ENCODE measurements at regions not wholly inside any gene's neighbourhood (a gene's known extent, or its start where the extent isn't known, plus 50 kb on each side); places are given as distances from the start of the nearest gene placed in this dataset.

- DNase-seq (ENCODE audit: low read depth): no peak
Measured at GRCh38 chr6:104614394-104614793, 245.3 kb downstream of the HACE1 start.

DNA sequence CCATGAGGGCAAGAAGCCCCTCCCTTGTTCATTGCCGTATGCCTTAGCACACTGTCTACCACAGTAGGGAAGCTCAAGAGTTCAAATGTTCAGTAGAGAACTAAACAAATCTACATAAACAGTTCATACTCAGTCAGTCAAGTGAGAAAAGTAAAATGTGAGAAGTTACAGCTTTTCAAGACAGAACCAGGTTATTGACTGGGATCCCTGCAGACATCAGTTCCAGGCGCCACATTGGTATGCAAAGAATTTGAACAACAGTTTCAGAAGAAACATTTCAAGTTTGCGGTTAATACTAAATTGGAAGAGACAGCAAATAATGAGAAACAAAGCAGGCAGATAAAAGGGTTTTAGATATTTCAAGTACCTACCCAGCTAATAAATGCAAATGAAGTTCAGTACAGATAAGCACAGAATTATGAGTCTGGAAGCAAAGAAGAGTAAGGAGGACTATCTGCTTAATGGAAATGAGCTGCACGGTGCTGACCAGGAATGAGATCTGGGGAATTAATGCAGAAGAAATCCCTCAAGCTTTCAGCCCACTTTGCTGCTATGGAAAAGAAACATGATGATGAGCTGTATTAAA, 246.2 kb downstream of the HACE1 start:
- no peak for DNase-seq (ENCODE audit: low read depth)

- no peak for DNase-seq (ENCODE audit: low read depth)
Measured at GRCh38 chr6:104612541-104612940, 247.2 kb downstream of the HACE1 start.

- no peak for DNase-seq (ENCODE audit: low read depth)
Measured at GRCh38 chr6:104608101-104608500, 251.6 kb downstream of the HACE1 start.

GRCh38 chr6:104607501-104607900, 252.2 kb downstream of the HACE1 start:
- no peak for DNase-seq (ENCODE audit: low read depth)

GRCh38 chr6:104606361-104606760, 253.4 kb downstream of the HACE1 start:
- no peak for DNase-seq (ENCODE audit: low read depth)

DNA sequence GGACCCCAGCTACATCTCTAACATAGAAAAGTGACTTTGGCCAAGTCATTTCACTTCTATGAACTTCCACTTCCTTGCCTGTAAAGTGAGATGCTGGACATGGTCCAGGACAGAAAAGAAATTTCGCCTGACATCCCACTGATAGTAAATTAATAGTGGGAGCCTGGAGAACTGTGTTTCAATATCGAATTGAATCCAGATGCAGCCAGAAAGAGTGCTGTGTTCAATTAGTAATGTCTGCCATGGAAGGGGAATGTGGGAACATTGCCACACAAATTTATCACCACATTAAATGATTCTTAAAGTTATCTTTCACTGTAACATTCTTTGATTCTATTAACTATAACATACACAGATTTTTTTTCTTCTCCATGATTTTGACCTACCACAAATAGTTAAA, 255.0 kb downstream of the HACE1 start:
- DNase-seq (ENCODE audit: low read depth): no peak

DNA sequence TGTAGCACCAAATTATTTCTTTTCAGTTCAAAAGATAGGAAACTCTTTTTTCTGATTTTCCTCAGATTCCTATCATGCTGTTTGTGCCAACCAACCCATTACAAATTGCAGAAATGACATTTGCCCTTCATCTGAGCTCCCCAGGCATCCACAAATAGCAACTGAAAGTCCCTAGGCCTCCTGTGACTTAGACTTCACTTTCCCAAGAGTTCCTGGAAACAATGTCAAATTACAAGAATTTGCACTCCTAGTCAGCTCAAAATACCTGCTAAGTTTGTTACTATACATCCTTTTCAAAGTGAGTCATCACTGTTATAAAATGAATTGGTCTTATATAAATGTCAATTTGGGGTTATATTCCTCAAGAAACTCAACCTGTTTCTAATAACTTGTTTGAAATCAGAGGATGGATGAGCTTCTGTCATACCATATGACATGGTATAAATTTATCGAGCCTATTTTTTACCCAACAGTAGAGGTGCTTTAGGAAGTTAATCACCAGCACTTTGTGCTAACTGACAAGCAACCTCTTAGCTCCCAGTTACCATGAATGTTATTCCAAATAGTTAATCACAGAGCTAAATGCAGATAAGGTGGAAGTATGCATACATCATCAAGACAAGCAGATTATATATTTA, 256.5 kb downstream of the HACE1 start:
- DNase-seq (ENCODE audit: low read depth): no peak

GRCh38 chr6:104601721-104602120, 258.0 kb downstream of the HACE1 start:
- no peak for DNase-seq (ENCODE audit: low read depth)

DNA sequence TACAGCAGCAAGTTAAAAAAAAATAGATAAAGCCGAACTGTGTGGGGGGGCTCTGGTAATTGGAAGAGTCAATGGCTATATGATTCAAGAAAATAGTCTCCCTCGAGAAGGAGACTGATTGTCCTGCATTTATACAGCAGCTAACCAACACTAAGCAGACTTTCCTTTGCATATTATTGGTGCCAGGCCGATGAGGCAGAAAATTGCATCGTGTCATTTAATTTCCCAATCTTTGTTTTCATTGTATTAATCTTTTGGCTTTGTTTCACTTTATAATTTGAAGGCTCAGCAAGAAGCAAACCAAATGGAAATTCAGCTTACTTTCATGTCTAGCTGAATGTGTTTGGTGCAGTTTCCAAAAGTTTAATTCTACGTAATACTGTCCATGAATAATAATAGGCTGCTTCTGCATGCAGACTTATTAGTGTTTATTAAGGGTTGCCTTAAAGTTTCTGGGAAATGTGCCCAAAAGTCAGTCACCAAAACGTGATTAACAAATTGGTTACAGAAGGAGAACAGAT, 258.5 kb downstream of the HACE1 start:
- no peak for DNase-seq (ENCODE audit: low read depth)

- no peak for DNase-seq (ENCODE audit: low read depth)
Measured at GRCh38 chr6:104600639-104600931, 259.1 kb downstream of the HACE1 start.

DNA sequence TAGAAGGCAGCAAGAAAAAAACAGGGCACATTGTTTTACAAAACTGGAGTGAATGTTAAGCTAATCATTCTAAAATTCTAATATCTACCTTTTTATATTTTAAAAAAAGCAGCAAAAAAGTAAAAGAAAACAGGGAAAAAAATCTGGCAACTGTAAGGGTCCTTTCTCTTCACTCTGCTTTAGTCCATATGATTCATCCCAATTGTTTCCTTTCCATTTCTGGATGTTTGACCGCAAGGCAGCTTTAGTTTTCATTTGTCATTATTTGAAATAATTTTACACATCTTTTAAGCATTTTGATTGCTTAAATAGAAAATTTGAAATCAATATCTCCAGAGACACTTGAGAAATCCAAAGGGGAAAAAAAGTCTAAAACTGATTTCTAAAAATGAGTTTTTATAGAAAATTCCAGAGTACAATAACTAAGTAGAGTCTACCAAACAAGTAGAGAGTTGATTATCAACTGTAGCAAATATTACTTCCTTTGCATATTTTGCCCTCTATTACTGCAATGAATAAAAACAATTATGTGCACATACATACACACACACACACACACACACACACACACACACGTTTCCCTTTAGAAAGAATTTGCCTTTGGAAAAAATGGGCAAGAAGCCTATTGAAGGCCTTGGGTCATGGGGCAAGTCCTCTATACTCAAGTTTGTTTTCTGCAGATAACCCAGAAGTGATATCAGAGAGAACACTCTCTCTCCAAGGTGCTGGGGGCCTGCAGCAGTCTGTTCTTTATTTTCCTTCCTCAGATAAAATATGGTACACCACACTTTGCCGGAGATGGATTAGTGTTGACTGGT, 259.7 kb downstream of the HACE1 start:
- DNase-seq (ENCODE audit: low read depth): no peak

GRCh38 chr6:104597541-104598050, 262.1 kb downstream of the HACE1 start:
- no peak for DNase-seq (ENCODE audit: low read depth)

GRCh38 chr6:104596091-104596490, 263.6 kb downstream of the HACE1 start:
- DNase-seq (ENCODE audit: low read depth): no peak

GRCh38 chr6:104595311-104595820, 264.4 kb downstream of the HACE1 start:
- no peak for DNase-seq (ENCODE audit: low read depth)

- DNase-seq (ENCODE audit: low read depth): no peak
Measured at GRCh38 chr6:104591573-104592334, 268.0 kb downstream of the HACE1 start.

- DNase-seq (ENCODE audit: low read depth): no peak
Measured at GRCh38 chr6:104589940-104590339, 269.8 kb downstream of the HACE1 start.

GRCh38 chr6:104585646-104586045, 274.1 kb downstream of the HACE1 start:
- DNase-seq (ENCODE audit: low read depth): no peak

GRCh38 chr6:104580452-104580851, 279.3 kb downstream of the HACE1 start:
- no peak for DNase-seq (ENCODE audit: low read depth)

DNA sequence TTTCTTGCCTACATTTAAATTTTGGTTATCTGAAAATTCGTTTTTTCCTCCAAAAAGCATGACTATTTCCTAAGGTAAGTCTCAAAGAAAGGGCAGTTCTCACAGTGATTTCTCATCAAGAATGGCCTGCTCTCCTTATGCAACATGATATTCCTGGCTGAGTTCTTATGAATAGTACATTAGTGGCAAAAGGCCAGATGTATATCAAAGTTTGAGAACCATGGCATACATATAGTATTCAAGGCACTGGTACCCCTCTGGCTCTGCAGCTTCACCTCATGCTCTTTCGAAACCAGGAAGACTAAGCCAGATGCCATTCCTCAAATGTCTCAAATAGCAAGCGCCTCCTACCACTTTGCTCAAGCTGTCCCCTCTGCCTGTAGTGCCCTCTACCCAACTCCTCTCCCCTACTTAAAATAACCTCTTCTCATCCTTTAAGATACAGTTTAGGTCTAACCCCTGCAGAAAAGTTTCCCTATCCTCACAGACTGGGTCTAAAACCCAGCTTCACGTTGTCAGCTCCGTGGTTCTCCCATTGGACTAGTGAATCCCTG, 280.3 kb downstream of the HACE1 start:
- no peak for DNase-seq (ENCODE audit: low read depth)

- no peak for DNase-seq (ENCODE audit: low read depth)
Measured at GRCh38 chr6:104575536-104575935, 284.2 kb downstream of the HACE1 start.

All from HS-27A (cell line).